ENCODE measurements at regions not wholly inside any gene's neighbourhood (a gene's known extent, or its start where the extent isn't known, plus 50 kb on each side); places are given as distances from the start of the nearest gene placed in this dataset.

GRCh38 chr5:136639616-136640015 is 274.3 kb upstream of the TRPC7 start:
- no peak for TF ChIP-seq CTCF (IDR thresholded peaks at IDR 0.05; ENCODE audit: low read depth, low read length)
- no peak for TF ChIP-seq POLR2A (IDR thresholded peaks at IDR 0.05; ENCODE audit: extremely low read depth, insufficient read length)
- no peak for TF ChIP-seq MAX (IDR thresholded peaks at IDR 0.05; ENCODE audit: low read depth, low read length)
- no peak for TF ChIP-seq MYC (IDR thresholded peaks at IDR 0.05; ENCODE audit: low read depth, low read length)

Measured in NB4 (cell line).